Epithelial cell of proximal tubule (primary cell): ENCODE measurements at regions not wholly inside any gene's neighbourhood (a gene's known extent, or its start where the extent isn't known, plus 50 kb on each side); places are given as distances from the start of the nearest gene placed in this dataset.

Source experiments
- DNase-seq: peaks from one replicate; pipeline ENCODE4 v3.0.0-alpha.2; 2011; ENCODE audit warnings: low read depth
- H3K4me3 ChIP-seq: 2 replicates; pipeline ENCODE4 v1.5.1; 2011; ENCODE audit warnings: low read depth, mild to moderate bottlenecking, low read length
- CTCF ChIP-seq: conservative IDR thresholded peaks from 2 replicates; pipeline ENCODE4 v1.5.1; 2012; ENCODE audit warnings: low read depth, mild to moderate bottlenecking, low read length

- TF ChIP-seq CTCF, result no peak
- DNase-seq, result no peak
- no peak overlapping the region for H3K4me3 ChIP-seq
These were observed 155.0 kb upstream of the GLI2 start for GRCh38 chr2:120580709-120581108.

GRCh38 chr2:120583121-120583520 is 152.5 kb upstream of the GLI2 start:
- no peak for TF ChIP-seq CTCF
- no peak overlapping the region for H3K4me3 ChIP-seq
- DNase-seq, result no peak

- TF ChIP-seq CTCF, result no peak
- no peak overlapping the region for H3K4me3 ChIP-seq
- no peak for DNase-seq
These were observed 151.7 kb upstream of the GLI2 start for GRCh38 chr2:120583851-120584570.

- no peak overlapping the region for H3K4me3 ChIP-seq
- no peak for DNase-seq
- no peak for TF ChIP-seq CTCF
These were observed 149.0 kb upstream of the GLI2 start for GRCh38 chr2:120586507-120587278.

- H3K4me3 ChIP-seq, result no peak overlapping the region
- no peak for TF ChIP-seq CTCF
- no peak for DNase-seq
These were observed 148.2 kb upstream of the GLI2 start for GRCh38 chr2:120587279-120587996.

GRCh38 chr2:120587997-120588336 is 147.7 kb upstream of the GLI2 start:
- H3K4me3 ChIP-seq, result no peak overlapping the region
- no peak for DNase-seq
- TF ChIP-seq CTCF, result no peak
